Gastroesophageal sphincter (tissue), 4 donors: ENCODE measurements at regions not wholly inside any gene's neighbourhood (a gene's known extent, or its start where the extent isn't known, plus 50 kb on each side); places are given as distances from the start of the nearest gene placed in this dataset.

Experiments used
- ATAC-seq: fragments of 150-250 bp; one replicate; pipeline ENCODE4 v1.9.1; 2016; ENCODE audit warnings: mild to moderate bottlenecking, moderate library complexity
- H3K27ac ChIP-seq, 4 donors: fragments of 200-600 bp; sonication (generic) in 3 of 4; 1 replicate in 3 of 4; 2 replicates in 1 of 4; pipeline ENCODE4 v1.5.1; 2016 to 2019
- H3K27me3 ChIP-seq: fragments of 200-600 bp; sonication (generic); one replicate; pipeline ENCODE4 v1.5.1; 2019
- H3K36me3 ChIP-seq, 2 donors: fragments of 200-600 bp; sonication (generic); one replicate each; pipeline ENCODE4 v1.5.1; 2019; ENCODE audit warnings: control low read depth in 1 of 2
- H3K4me1 ChIP-seq, 3 donors: fragments of 200-600 bp; sonication (generic); 1 replicate in 2 of 3; 2 replicates in 1 of 3; pipeline ENCODE4 v1.5.1; 2016 to 2019; ENCODE audit warnings: control low read depth in 2 of 3
- H3K4me3 ChIP-seq, 2 donors: fragments of 200-600 bp; sonication (generic); one replicate each; pipeline ENCODE4 v1.5.1; 2019; ENCODE audit warnings: mild to moderate bottlenecking in 1 of 2, moderate library complexity in 1 of 2
- H3K9me3 ChIP-seq, 3 donors: fragments of 200-600 bp; sonication (generic); one replicate each; pipeline ENCODE4 v1.5.1; 2017 to 2019; ENCODE audit warnings: control low read depth in 2 of 3
- EP300 ChIP-seq: sonication (generic); formaldehyde crosslinking; IDR thresholded peaks from one replicate; pipeline ENCODE4 v1.6.1; 2017; ENCODE audit warnings: antibody characterized with exemption, mild to moderate bottlenecking
- POLR2A ChIP-seq, 2 donors: fragments of 450-650 bp; IDR thresholded peaks; one replicate each; pipeline ENCODE4 v1.6.1; 2017; ENCODE audit warnings: antibody characterized with exemption in 2 of 2, mild to moderate bottlenecking in 2 of 2, moderate library complexity in 1 of 2
- POLR2AphosphoS5 ChIP-seq: sonication (generic); formaldehyde crosslinking; IDR thresholded peaks from one replicate; pipeline ENCODE4 v1.6.1; 2017; ENCODE audit warnings: antibody characterized with exemption
- WGBS, 2 donors: methylation state at CpG; one replicate each; pipeline ENCODE4 v1.1.5; 2018; ENCODE audit warnings: low coverage in 1 of 2; 5-methylcytosine and 5-hydroxymethylcytosine counted together
- TF ChIP-seq, protein P1 (sequence below), 4 experiments: fragments of 200-600 bp in 2 of 4; fragments of 450-650 bp in 2 of 4; sonication (generic) in 1 of 4; IDR thresholded peaks; one replicate each; pipeline ENCODE4 v1.5.1; 2017 to 2019; ENCODE audit warnings: antibody characterized with exemption in 4 of 4, mild to moderate bottlenecking in 2 of 4, moderate library complexity in 2 of 4

DNA sequence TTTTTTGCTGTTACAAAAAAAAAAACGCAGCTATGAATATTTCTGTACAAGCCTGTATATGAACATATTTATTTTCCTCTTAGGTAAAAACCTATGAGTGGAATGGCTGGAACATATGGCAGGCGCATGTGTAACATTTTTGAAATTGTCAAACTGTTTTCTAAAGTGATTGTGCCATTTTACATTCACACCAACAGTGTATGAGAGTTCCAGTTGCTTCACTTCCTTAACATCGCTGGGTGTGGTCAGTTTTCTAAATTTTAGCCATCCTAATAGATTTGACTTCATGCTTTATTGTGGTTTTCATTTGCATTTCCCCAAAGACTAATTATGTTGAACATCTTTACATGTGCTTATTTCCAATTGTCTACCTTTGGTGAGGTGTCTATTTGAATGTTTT lies 306.8 kb downstream of the KCNRG start:
- Histone ChIP-seq H3K4me1 (no peaks in the 10 kb centered on the region), H3K27ac (no peak overlapping the region), H3K36me3 (no peaks in the 10 kb centered on the region), H3K9me3 (no peaks in the 10 kb centered on the region), H3K4me3 (no peak overlapping the region), H3K27me3 (no peaks in the 10 kb centered on the region)
- TF ChIP-seq, protein P1, sequence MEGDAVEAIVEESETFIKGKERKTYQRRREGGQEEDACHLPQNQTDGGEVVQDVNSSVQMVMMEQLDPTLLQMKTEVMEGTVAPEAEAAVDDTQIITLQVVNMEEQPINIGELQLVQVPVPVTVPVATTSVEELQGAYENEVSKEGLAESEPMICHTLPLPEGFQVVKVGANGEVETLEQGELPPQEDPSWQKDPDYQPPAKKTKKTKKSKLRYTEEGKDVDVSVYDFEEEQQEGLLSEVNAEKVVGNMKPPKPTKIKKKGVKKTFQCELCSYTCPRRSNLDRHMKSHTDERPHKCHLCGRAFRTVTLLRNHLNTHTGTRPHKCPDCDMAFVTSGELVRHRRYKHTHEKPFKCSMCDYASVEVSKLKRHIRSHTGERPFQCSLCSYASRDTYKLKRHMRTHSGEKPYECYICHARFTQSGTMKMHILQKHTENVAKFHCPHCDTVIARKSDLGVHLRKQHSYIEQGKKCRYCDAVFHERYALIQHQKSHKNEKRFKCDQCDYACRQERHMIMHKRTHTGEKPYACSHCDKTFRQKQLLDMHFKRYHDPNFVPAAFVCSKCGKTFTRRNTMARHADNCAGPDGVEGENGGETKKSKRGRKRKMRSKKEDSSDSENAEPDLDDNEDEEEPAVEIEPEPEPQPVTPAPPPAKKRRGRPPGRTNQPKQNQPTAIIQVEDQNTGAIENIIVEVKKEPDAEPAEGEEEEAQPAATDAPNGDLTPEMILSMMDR (IDR thresholded peaks at IDR 0.05): no peak
- TF ChIP-seq POLR2A (IDR thresholded peaks at IDR 0.05) (no peak), EP300 (no peak), POLR2AphosphoS5 (no peak)
- 64 to 92% methylated on average over 3 of the region's 3 CpGs for WGBS, 2 donors
- ATAC-seq: no peak

GRCh38 chr13:50323440-50324065 lies 308.3 kb downstream of the KCNRG start:
- Histone ChIP-seq H3K27ac (no peak overlapping the region), H3K4me3 (no peak overlapping the region), H3K36me3 (no peaks in the 10 kb centered on the region), H3K27me3 (no peaks in the 10 kb centered on the region), H3K9me3 (no peaks in the 10 kb centered on the region), H3K4me1 (no peaks in the 10 kb centered on the region)
- TF ChIP-seq POLR2A (IDR thresholded peaks at IDR 0.05): no peak
- no peak for TF ChIP-seq EP300
- TF ChIP-seq POLR2AphosphoS5: no peak
- TF ChIP-seq, protein P1 (IDR thresholded peaks at IDR 0.05): no peak
- WGBS, 2 donors: 63 to 94% methylated on average over 3 of the region's 3 CpGs
- ATAC-seq: no peak

GRCh38 chr13:50326271-50326670 lies 311.0 kb downstream of the KCNRG start:
- Histone ChIP-seq H3K27me3 (no peaks in the 10 kb centered on the region), H3K36me3 (no peaks in the 10 kb centered on the region), H3K9me3 (no peaks in the 10 kb centered on the region), H3K27ac (no peak overlapping the region), H3K4me3 (no peak overlapping the region), H3K4me1 (no peaks in the 10 kb centered on the region)
- ATAC-seq: no peak
- WGBS, 2 donors: 96% methylated on average over 3 of the region's 3 CpGs; no CpG with 5 or more reads in 1 of the 2 donors
- TF ChIP-seq POLR2AphosphoS5 (no peak), POLR2A (IDR thresholded peaks at IDR 0.05) (no peak), EP300 (no peak)
- TF ChIP-seq, protein P1 (IDR thresholded peaks at IDR 0.05): no peak

DNA sequence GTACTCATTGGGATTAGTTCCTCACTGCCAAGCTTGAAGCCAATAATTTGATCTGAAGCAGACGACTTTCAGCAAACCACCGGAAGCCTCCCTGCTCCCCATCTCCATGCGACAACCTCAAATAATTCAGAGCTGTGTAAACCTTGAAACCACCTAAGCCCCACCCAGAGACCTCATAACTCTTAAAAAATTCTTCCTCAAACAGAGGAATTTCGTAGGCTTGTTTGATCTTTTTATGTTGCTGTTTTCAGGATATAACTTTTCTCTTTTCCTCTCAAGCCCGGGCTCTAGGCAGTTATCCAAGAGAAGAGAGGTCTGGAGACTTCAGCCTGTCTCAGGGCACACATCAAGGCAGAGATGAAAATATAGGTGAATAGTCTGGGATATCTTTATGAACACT lies 311.6 kb downstream of the KCNRG start:
- ATAC-seq: no peak
- TF ChIP-seq, protein P1 (IDR thresholded peaks at IDR 0.05): no peak
- TF ChIP-seq EP300 (no peak), POLR2AphosphoS5 (no peak), POLR2A (IDR thresholded peaks at IDR 0.05) (no peak)
- Histone ChIP-seq H3K4me1 (no peaks in the 10 kb centered on the region), H3K27ac (no peak overlapping the region), H3K36me3 (no peaks in the 10 kb centered on the region), H3K9me3 (no peaks in the 10 kb centered on the region), H3K4me3 (no peak overlapping the region), H3K27me3 (no peaks in the 10 kb centered on the region)
- 29 to 39% methylated on average over 2 to 5 of the region's 5 CpGs for WGBS, 2 donors

DNA sequence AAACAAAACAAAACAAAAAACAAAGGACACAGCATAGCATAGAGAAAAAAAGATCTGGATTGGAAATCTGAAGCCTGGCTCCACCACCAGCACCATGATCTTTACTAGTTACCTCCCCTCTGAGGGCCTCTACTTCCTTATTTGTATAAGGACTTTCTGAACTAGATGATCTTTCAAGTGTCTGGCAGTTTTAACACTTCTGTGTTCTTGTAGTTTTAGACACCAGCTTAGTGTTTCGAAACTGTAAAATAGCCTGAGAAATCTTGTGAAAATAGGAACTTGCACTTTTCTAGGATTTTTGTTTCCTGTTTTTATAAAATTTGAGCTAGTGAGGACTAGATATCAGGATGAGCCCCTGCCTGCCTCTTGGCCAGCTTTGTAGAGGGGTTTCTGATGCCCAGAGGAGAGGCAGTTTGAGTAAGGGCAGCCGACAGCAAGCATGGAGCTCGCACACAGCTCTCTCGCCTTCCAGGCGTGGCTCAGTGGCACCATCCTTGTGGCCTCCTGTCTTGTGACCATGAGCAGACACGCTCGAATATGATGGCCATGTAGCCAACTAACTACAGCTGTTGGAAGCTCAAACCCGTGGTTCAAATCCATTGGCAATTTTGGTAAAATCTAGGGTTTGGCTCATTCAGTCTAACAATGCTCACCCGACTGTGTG lies 319.0 kb downstream of the KCNRG start:
- Histone ChIP-seq H3K4me1 (no peaks in the 10 kb centered on the region), H3K27ac (peak overlapping the region in 1 of 4 donors; percentile 17), H3K27me3 (no peaks in the 10 kb centered on the region), H3K36me3 (no peaks in the 10 kb centered on the region), H3K4me3 (no peak overlapping the region), H3K9me3 (no peaks in the 10 kb centered on the region)
- TF ChIP-seq POLR2AphosphoS5: no peak
- TF ChIP-seq EP300: no peak
- no peak for TF ChIP-seq POLR2A (IDR thresholded peaks at IDR 0.05)
- TF ChIP-seq, protein P1 (IDR thresholded peaks at IDR 0.05): no peak
- 80 to 97% methylated on average over 2 to 9 of the region's 9 CpGs for WGBS, 2 donors
- ATAC-seq: no peak
